ENCODE measurements at regions not wholly inside any gene's neighbourhood (a gene's known extent, or its start where the extent isn't known, plus 50 kb on each side); places are given as distances from the start of the nearest gene placed in this dataset.

- no peaks in the 10 kb centered on the region for H3K4me1 ChIP-seq (ENCODE audit: control insufficient read depth, insufficient read depth, low read length, unreplicated experiment)
- no peak overlapping the region for H3K4me3 ChIP-seq (ENCODE audit: low read depth, low read length)
- H3K27me3 ChIP-seq (ENCODE audit: insufficient read depth, low read length), result no peaks in the 10 kb centered on the region
- H2AFZ ChIP-seq (ENCODE audit: low read length, unreplicated experiment), result no peak overlapping the region
- no peak overlapping the region for H3K27ac ChIP-seq (ENCODE audit: low read depth, low read length)
- no peaks in the 10 kb centered on the region for H3K36me3 ChIP-seq (ENCODE audit: insufficient read depth, low read length)
- H3K79me2 ChIP-seq (ENCODE audit: control insufficient read depth, insufficient read depth, low read length, unreplicated experiment), result no peaks in the 10 kb centered on the region
These were observed 311.8 kb downstream of the TOX3 start for GRCh38 chr16:52235186-52235585.

DNA sequence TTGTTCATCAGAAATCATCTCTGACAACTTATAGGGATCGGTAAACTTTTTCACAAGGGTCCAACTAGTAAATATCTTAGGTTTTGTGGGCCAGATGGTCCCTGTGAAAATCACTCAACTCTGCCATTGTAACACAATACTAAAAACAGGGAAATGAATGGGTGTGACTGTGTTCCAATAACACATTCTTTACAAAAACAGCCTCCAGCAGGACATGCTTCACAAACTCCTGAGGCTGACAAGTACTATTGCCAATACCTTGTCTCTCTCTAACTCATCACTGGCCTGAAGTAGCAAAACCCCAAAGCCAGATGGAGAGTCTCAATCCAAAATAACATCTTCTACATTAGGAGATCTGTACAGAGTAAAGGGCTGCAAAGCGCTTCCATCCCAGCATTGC is 312.3 kb downstream of the TOX3 start:
- no peaks in the 10 kb centered on the region for H3K27me3 ChIP-seq (ENCODE audit: insufficient read depth, low read length)
- no peak overlapping the region for H3K27ac ChIP-seq (ENCODE audit: low read depth, low read length)
- H3K36me3 ChIP-seq (ENCODE audit: insufficient read depth, low read length), result no peaks in the 10 kb centered on the region
- H3K4me3 ChIP-seq (ENCODE audit: low read depth, low read length), result no peak overlapping the region
- H3K4me1 ChIP-seq (ENCODE audit: control insufficient read depth, insufficient read depth, low read length, unreplicated experiment), result no peaks in the 10 kb centered on the region
- H2AFZ ChIP-seq (ENCODE audit: low read length, unreplicated experiment), result no peak overlapping the region
- H3K79me2 ChIP-seq (ENCODE audit: control insufficient read depth, insufficient read depth, low read length, unreplicated experiment), result no peaks in the 10 kb centered on the region

DNA sequence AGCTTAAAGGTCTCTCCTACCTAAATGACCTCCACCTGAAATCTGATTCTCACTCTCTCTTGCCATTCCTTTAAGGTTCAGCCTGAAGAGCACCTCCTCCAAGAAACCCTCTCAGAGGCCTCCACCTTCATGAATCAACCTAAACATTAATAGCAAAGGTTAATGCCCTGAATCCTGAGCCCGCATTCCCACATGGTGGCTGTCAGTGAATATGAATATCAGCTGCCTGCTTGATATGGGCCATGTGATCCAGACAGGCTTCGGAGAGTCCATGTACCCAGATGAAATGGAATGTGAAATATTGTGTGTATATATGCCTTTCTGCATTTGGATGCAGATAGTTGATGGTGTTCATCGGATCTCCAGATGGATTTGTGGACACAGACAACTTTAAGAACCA is 317.5 kb downstream of the TOX3 start:
- H3K4me1 ChIP-seq (ENCODE audit: control insufficient read depth, insufficient read depth, low read length, unreplicated experiment), result no peaks in the 10 kb centered on the region
- no peak overlapping the region for H3K4me3 ChIP-seq (ENCODE audit: low read depth, low read length)
- H3K27ac ChIP-seq (ENCODE audit: low read depth, low read length), result no peak overlapping the region
- H3K27me3 ChIP-seq (ENCODE audit: insufficient read depth, low read length), result no peaks in the 10 kb centered on the region
- H3K36me3 ChIP-seq (ENCODE audit: insufficient read depth, low read length), result no peaks in the 10 kb centered on the region
- H3K79me2 ChIP-seq (ENCODE audit: control insufficient read depth, insufficient read depth, low read length, unreplicated experiment), result no peaks in the 10 kb centered on the region
- no peak overlapping the region for H2AFZ ChIP-seq (ENCODE audit: low read length, unreplicated experiment)

DNA sequence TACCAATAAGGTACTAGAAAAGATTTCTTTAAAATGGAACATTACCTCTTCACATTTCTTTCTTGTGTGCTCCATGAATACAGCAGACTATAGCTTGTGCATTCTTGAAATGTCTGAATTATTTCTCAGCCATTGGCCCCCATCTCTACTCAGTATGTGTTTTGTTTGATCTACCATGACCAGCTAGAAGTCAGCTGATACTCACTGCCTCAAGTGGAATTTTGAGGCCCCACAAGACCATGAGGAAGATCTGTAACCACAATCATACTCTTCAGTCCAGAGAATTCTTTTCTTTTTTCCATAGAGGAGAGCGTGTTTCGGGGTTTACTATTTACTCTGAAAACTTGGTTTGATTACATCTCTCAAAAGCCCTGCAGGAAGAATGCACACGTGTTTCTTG is 319.1 kb downstream of the TOX3 start:
- H3K27ac ChIP-seq (ENCODE audit: low read depth, low read length), result no peak overlapping the region
- no peaks in the 10 kb centered on the region for H3K27me3 ChIP-seq (ENCODE audit: insufficient read depth, low read length)
- H3K4me1 ChIP-seq (ENCODE audit: control insufficient read depth, insufficient read depth, low read length, unreplicated experiment), result no peaks in the 10 kb centered on the region
- H3K79me2 ChIP-seq (ENCODE audit: control insufficient read depth, insufficient read depth, low read length, unreplicated experiment), result no peaks in the 10 kb centered on the region
- H2AFZ ChIP-seq (ENCODE audit: low read length, unreplicated experiment), result no peak overlapping the region
- no peaks in the 10 kb centered on the region for H3K36me3 ChIP-seq (ENCODE audit: insufficient read depth, low read length)
- no peak overlapping the region for H3K4me3 ChIP-seq (ENCODE audit: low read depth, low read length)

DNA sequence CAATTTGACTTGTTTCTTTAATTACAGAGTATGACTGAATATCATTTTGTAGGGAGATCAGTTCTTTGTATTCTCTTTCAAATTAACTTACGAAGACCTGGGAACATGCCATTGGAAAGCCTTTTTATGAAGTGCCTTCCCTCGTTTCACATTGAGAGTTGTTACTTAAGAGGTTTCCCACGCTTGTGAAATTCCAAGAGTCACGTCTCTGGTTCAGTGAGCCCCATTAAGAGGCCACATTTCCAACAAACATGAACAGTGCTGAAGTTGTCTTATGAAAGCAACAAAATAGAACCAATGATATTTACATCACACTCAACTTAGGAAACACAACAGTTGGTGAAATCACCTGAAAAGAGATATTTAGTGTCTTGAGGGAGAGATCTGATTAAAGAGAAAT is 334.1 kb downstream of the TOX3 start:
- H3K27ac ChIP-seq (ENCODE audit: low read depth, low read length), result no peak overlapping the region
- no peaks in the 10 kb centered on the region for H3K79me2 ChIP-seq (ENCODE audit: control insufficient read depth, insufficient read depth, low read length, unreplicated experiment)
- H3K36me3 ChIP-seq (ENCODE audit: insufficient read depth, low read length), result no peaks in the 10 kb centered on the region
- no peaks in the 10 kb centered on the region for H3K4me1 ChIP-seq (ENCODE audit: control insufficient read depth, insufficient read depth, low read length, unreplicated experiment)
- H3K4me3 ChIP-seq (ENCODE audit: low read depth, low read length), result no peak overlapping the region
- H2AFZ ChIP-seq (ENCODE audit: low read length, unreplicated experiment), result no peak overlapping the region
- H3K27me3 ChIP-seq (ENCODE audit: insufficient read depth, low read length), result no peaks in the 10 kb centered on the region

DNA sequence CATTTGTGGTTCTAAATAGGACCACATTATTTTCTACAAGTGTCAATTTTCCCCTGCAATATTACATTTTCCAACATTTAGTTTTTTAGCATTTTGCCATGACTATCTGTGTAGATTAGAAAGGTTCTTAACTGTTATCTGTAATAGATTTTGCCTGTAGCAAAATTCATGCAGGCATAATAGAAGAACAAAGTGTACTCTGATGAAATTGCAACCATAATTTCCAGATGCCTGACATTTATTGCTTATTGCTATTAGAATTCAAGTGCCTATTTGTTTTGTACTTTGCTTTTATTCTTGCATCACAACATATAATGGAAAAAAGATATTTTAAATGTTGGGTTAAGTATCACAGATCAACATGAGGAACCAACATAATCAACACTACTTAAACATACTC is 337.7 kb downstream of the TOX3 start:
- Histone ChIP-seq H3K79me2 (ENCODE audit: control insufficient read depth, insufficient read depth, low read length, unreplicated experiment) (no peaks in the 10 kb centered on the region), H3K36me3 (ENCODE audit: insufficient read depth, low read length) (no peaks in the 10 kb centered on the region), H3K27ac (ENCODE audit: low read depth, low read length) (no peak overlapping the region), H3K27me3 (ENCODE audit: insufficient read depth, low read length) (no peaks in the 10 kb centered on the region), H3K4me1 (ENCODE audit: control insufficient read depth, insufficient read depth, low read length, unreplicated experiment) (no peaks in the 10 kb centered on the region), H3K4me3 (ENCODE audit: low read depth, low read length) (no peak overlapping the region), H2AFZ (ENCODE audit: low read length, unreplicated experiment) (no peak overlapping the region)

- H3K4me1 ChIP-seq (ENCODE audit: control insufficient read depth, insufficient read depth, low read length, unreplicated experiment), result no peaks in the 10 kb centered on the region
- no peaks in the 10 kb centered on the region for H3K36me3 ChIP-seq (ENCODE audit: insufficient read depth, low read length)
- no peak overlapping the region for H3K4me3 ChIP-seq (ENCODE audit: low read depth, low read length)
- H2AFZ ChIP-seq (ENCODE audit: low read length, unreplicated experiment), result no peak overlapping the region
- H3K27me3 ChIP-seq (ENCODE audit: insufficient read depth, low read length), result no peaks in the 10 kb centered on the region
- no peak overlapping the region for H3K27ac ChIP-seq (ENCODE audit: low read depth, low read length)
- H3K79me2 ChIP-seq (ENCODE audit: control insufficient read depth, insufficient read depth, low read length, unreplicated experiment), result no peaks in the 10 kb centered on the region
These were observed 343.8 kb downstream of the TOX3 start for GRCh38 chr16:52203096-52203495.

DNA sequence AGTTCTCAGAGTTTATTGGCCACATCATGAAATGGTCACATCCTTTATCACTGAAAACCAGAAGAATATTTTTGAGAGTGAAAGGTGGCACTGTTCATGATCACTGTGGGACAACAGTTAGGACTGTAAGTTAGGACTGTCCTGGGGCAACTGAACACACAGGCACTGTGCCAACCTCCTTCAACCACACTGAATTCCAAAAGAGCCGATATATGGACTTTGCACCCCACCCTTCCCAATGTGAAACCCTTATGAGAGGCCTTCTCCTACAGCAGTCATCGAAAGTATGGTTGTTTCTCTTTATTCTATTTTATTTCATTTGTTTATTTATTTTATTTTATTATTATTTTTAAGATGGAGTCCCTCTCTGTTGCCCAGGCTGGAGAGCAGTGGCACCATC is 353.5 kb downstream of the TOX3 start:
- Histone ChIP-seq H3K79me2 (ENCODE audit: control insufficient read depth, insufficient read depth, low read length, unreplicated experiment) (no peaks in the 10 kb centered on the region), H3K27me3 (ENCODE audit: insufficient read depth, low read length) (no peaks in the 10 kb centered on the region), H2AFZ (ENCODE audit: low read length, unreplicated experiment) (no peak overlapping the region), H3K27ac (ENCODE audit: low read depth, low read length) (no peak overlapping the region), H3K4me3 (ENCODE audit: low read depth, low read length) (no peak overlapping the region), H3K36me3 (ENCODE audit: insufficient read depth, low read length) (no peaks in the 10 kb centered on the region), H3K4me1 (ENCODE audit: control insufficient read depth, insufficient read depth, low read length, unreplicated experiment) (no peaks in the 10 kb centered on the region)

DNA sequence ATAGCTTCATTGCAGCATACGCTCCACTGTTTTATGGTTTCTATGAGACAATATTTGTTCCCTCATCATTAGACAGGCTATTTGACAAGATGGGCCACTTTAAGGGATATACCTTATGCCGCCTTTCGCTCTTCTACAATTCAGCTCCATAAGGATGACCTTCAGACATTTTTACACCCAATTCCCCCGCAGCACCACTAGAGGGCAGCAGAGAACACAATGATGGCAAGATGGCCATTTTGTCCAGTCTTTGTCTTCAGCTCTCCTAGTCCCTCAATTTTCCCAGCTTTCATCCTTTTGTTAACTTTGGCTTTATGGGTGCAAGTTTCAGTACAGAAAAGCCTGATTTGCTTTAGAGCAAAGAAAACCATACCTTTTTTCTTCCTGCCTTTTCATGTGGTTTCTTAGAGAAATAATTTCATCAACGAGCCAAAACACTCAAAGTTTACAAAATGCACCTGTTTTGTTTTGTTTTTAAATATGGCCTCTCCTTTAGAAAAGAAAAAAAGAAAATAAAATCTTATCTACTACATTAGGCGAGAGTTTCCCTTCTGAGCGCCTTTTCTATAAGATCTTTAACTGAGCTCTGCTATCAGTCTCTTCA is 355.3 kb downstream of the TOX3 start:
- Histone ChIP-seq H3K4me3 (ENCODE audit: low read depth, low read length) (no peak overlapping the region), H2AFZ (ENCODE audit: low read length, unreplicated experiment) (no peak overlapping the region)

GRCh38 chr16:52184336-52184735 is 362.6 kb downstream of the TOX3 start:
- H2AFZ ChIP-seq (ENCODE audit: low read length, unreplicated experiment), result no peak overlapping the region
- no peaks in the 10 kb centered on the region for H3K4me1 ChIP-seq (ENCODE audit: control insufficient read depth, insufficient read depth, low read length, unreplicated experiment)
- no peak overlapping the region for H3K4me3 ChIP-seq (ENCODE audit: low read depth, low read length)
- H3K36me3 ChIP-seq (ENCODE audit: insufficient read depth, low read length), result no peaks in the 10 kb centered on the region
- no peak overlapping the region for H3K27ac ChIP-seq (ENCODE audit: low read depth, low read length)
- H3K27me3 ChIP-seq (ENCODE audit: insufficient read depth, low read length), result no peaks in the 10 kb centered on the region
- H3K79me2 ChIP-seq (ENCODE audit: control insufficient read depth, insufficient read depth, low read length, unreplicated experiment), result no peaks in the 10 kb centered on the region

More for the DNA sequence above, 355.3 kb downstream of the TOX3 start:
- Histone ChIP-seq H3K36me3 (ENCODE audit: insufficient read depth, low read length) (no peaks in the 10 kb centered on the region), H3K27ac (ENCODE audit: low read depth, low read length) (no peak overlapping the region), H3K79me2 (ENCODE audit: control insufficient read depth, insufficient read depth, low read length, unreplicated experiment) (no peaks in the 10 kb centered on the region), H3K27me3 (ENCODE audit: insufficient read depth, low read length) (no peaks in the 10 kb centered on the region), H3K4me1 (ENCODE audit: control insufficient read depth, insufficient read depth, low read length, unreplicated experiment) (no peaks in the 10 kb centered on the region)

- Histone ChIP-seq H3K79me2 (ENCODE audit: control insufficient read depth, insufficient read depth, low read length, unreplicated experiment) (no peaks in the 10 kb centered on the region), H3K36me3 (ENCODE audit: insufficient read depth, low read length) (no peaks in the 10 kb centered on the region), H3K27ac (ENCODE audit: low read depth, low read length) (no peak overlapping the region), H3K4me1 (ENCODE audit: control insufficient read depth, insufficient read depth, low read length, unreplicated experiment) (no peaks in the 10 kb centered on the region), H3K27me3 (ENCODE audit: insufficient read depth, low read length) (no peaks in the 10 kb centered on the region), H2AFZ (ENCODE audit: low read length, unreplicated experiment) (no peak overlapping the region), H3K4me3 (ENCODE audit: low read depth, low read length) (no peak overlapping the region)
These were observed 364.1 kb downstream of the TOX3 start for GRCh38 chr16:52182840-52183239.
